ENCODE measurements at regions not wholly inside any gene's neighbourhood (a gene's known extent, or its start where the extent isn't known, plus 50 kb on each side); places are given as distances from the start of the nearest gene placed in this dataset.

DNA sequence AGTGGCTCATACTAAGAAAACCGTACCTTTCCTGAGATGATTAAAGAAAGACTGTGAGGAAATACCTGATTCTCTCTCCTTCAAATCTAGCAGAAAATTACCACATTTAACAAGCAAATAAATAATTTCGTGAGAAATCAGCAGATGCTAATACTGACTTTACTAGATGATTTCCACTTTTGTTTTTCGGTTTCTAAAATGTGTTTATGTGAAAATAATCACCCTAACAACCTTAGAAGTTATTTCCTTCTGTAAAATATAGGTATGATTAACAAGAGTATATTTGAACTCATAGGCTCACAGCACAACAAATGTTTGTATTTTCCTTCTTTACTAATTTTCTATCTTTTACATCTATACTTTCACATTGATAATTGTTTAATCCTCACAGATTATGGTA, 594.1 kb upstream of the FAM98A start:
- TF ChIP-seq, protein P1, sequence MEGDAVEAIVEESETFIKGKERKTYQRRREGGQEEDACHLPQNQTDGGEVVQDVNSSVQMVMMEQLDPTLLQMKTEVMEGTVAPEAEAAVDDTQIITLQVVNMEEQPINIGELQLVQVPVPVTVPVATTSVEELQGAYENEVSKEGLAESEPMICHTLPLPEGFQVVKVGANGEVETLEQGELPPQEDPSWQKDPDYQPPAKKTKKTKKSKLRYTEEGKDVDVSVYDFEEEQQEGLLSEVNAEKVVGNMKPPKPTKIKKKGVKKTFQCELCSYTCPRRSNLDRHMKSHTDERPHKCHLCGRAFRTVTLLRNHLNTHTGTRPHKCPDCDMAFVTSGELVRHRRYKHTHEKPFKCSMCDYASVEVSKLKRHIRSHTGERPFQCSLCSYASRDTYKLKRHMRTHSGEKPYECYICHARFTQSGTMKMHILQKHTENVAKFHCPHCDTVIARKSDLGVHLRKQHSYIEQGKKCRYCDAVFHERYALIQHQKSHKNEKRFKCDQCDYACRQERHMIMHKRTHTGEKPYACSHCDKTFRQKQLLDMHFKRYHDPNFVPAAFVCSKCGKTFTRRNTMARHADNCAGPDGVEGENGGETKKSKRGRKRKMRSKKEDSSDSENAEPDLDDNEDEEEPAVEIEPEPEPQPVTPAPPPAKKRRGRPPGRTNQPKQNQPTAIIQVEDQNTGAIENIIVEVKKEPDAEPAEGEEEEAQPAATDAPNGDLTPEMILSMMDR (IDR thresholded peaks at IDR 0.05) = no peak
- TF ChIP-seq POLR2A (IDR thresholded peaks at IDR 0.05) = no peak
